ENCODE measurements at regions not wholly inside any gene's neighbourhood (a gene's known extent, or its start where the extent isn't known, plus 50 kb on each side); places are given as distances from the start of the nearest gene placed in this dataset.

- no peak for DNase-seq (ENCODE audit: low spot score)
These were observed 288.6 kb downstream of the UACA start for GRCh38 chr15:70474471-70475406.

DNA sequence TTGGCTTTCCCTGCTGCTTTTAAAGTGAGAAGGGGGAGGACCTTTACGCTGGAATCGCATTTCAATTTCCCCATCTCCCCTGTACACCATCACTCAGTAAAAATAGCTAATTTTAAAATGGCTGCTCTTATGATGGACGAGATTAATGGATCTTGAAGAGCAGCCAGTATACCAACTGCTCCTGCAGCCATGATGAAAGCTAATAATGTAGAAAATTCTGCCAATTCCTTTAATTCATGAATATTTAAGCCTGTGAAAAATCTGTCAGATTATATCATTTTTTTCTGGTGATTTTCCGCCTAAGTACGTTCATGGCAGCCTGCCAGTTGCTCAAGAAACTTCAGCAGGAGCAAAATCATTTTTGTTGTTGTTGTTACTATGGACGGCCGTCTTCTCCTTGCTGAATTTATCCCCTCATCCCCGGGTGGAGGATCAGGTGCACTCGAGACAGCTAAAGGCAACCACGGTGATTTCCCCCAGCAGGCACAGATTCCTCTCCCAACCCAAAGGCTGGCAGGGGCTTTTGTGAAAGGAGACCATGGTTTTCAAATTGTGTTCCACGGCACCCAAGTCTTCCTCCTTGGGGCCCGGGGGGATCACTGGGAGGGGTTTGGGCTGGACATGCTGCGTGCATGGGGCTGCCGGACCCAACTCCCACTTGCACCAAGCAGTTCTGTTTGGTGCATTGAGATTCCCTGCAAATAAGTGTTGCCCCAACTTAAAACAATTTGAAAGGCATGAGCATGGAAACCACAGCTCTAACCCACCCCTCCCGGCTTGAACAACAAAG lies 289.6 kb downstream of the UACA start:
- in situ Hi-C loops (cut with MboI; ENCODE audit: low pct_unique_long_range_greater_than_20kb, low sequenced_read_pairs, unreplicated experiment): no loop called here
- TF ChIP-seq, protein P1, sequence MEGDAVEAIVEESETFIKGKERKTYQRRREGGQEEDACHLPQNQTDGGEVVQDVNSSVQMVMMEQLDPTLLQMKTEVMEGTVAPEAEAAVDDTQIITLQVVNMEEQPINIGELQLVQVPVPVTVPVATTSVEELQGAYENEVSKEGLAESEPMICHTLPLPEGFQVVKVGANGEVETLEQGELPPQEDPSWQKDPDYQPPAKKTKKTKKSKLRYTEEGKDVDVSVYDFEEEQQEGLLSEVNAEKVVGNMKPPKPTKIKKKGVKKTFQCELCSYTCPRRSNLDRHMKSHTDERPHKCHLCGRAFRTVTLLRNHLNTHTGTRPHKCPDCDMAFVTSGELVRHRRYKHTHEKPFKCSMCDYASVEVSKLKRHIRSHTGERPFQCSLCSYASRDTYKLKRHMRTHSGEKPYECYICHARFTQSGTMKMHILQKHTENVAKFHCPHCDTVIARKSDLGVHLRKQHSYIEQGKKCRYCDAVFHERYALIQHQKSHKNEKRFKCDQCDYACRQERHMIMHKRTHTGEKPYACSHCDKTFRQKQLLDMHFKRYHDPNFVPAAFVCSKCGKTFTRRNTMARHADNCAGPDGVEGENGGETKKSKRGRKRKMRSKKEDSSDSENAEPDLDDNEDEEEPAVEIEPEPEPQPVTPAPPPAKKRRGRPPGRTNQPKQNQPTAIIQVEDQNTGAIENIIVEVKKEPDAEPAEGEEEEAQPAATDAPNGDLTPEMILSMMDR (IDR thresholded peaks at IDR 0.05; ENCODE audit: extremely low read depth, insufficient read depth, missing control alignments): no peak
- DNase-seq (ENCODE audit: low spot score): no peak

More at GRCh38 chr15:70474471-70475406, 288.6 kb downstream of the UACA start:
- in situ Hi-C loops (cut with MboI; ENCODE audit: low pct_unique_long_range_greater_than_20kb, low sequenced_read_pairs, unreplicated experiment): no loop called here
- TF ChIP-seq, protein P1 (IDR thresholded peaks at IDR 0.05; ENCODE audit: extremely low read depth, insufficient read depth, missing control alignments): no peak

DNA sequence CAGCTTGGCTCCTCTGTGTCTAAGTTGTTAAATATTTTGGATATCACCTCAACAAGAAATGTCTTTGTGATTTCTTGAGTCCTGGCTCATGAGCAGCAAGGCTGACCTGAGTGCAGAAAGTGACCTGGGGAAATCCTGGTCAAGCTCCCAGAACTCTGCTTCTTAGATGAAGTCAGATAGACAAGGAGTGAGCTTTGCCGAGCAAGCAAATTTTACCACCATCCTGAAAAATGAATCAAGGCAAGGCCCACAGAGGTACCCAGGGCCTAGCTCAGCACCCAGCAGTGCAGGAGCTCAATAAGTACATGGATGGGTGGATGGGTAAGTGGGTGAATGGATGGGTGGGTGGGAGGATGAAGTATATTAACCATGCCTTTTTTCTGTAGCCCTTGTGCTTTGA lies 291.8 kb downstream of the UACA start:
- in situ Hi-C loops (cut with MboI; ENCODE audit: low pct_unique_long_range_greater_than_20kb, low sequenced_read_pairs, unreplicated experiment): no loop called here
- TF ChIP-seq, protein P1 (IDR thresholded peaks at IDR 0.05; ENCODE audit: extremely low read depth, insufficient read depth, missing control alignments): no peak
- no peak for DNase-seq (ENCODE audit: low spot score)

DNA sequence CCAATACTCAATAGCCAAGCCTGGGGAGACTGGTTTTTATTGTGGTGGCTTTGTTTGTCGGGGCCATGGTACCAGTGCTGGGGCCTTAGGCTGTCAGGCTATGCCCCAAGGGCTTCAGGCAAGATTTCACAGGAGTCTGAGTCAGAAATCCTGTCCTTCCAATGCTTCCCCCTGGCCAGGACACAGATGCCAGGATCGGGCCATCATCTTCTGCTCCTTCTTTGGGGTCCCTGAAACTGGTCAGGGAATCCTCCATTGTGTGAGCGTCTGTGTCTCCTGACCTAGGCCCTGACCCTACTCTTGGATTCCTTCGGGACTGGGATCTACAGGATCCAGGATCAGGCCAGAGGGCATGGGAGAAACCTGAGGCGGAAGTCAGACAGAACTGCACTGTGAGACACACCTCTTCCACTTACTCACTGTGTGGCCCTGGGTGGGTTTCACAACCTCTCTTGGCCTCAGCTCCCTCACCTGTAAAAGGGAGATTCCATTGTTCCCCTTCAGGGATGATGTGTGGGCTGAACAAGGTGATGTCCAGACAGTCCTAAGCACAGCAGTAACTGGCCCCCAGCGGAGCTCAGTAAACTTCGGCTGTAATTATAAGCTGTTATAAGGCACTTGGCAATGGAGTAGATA lies 292.7 kb downstream of the UACA start:
- no peak for DNase-seq (ENCODE audit: low spot score)
- in situ Hi-C loops (cut with MboI; ENCODE audit: low pct_unique_long_range_greater_than_20kb, low sequenced_read_pairs, unreplicated experiment): no loop called here
- TF ChIP-seq, protein P1 (IDR thresholded peaks at IDR 0.05; ENCODE audit: extremely low read depth, insufficient read depth, missing control alignments): no peak

DNA sequence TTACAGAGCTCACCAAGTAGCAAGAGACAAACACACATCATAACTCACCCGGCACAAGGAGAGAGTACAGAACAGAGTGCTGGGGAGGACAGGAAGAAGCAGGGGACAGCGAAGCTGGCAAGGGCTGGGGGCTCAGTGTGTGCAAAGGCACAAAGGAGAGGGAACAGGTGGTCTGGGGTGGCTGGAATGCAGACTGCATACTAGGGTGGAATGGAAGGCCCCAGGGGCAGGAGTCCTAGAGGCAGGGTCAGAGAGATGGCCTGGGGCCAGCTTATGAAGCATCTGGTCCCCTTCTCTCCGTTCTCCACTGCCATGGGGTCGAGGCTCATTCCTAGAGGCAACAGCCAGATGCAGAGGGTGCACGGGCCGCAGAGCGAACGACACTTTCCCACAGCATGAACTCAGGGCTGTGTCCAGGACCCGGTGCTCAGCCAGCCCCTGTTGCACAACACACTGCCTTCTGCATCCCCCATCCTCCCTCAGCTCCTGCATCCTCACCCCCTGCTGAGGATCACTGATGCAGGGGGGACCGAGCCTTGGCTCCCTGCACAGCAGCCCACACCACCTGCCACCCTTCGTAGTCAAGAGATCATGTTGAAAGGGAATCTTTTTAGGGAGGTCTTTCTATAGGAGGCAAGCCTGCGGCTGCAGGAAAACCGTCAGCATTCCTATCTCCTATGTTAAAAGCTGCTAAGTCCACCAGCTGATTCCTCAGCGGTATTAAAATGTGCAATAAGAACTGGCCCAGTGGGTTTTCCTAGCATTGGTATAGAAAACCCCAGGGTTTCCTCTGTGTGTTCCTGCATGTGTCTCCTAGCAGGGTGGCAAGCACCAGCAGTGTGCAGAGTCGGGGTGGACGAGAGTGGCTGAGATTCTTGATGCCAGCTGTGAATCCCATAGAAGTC lies 293.5 kb downstream of the UACA start:
- in situ Hi-C loops (cut with MboI; ENCODE audit: low pct_unique_long_range_greater_than_20kb, low sequenced_read_pairs, unreplicated experiment): no loop called here
- TF ChIP-seq, protein P1 (IDR thresholded peaks at IDR 0.05; ENCODE audit: extremely low read depth, insufficient read depth, missing control alignments): no peak
- DNase-seq (ENCODE audit: low spot score): no peak

Data from GM13977 (cell line).